ENCODE measurements at regions not wholly inside any gene's neighbourhood (a gene's known extent, or its start where the extent isn't known, plus 50 kb on each side); places are given as distances from the start of the nearest gene placed in this dataset.

GRCh38 chr20:51924509-51924908 is 122.2 kb upstream of the SALL4 start:
- TF ChIP-seq CTCF (IDR thresholded peaks at IDR 0.05; ENCODE audit: low read depth, low read length, missing input control) = no peak
- TF ChIP-seq, protein P1, sequence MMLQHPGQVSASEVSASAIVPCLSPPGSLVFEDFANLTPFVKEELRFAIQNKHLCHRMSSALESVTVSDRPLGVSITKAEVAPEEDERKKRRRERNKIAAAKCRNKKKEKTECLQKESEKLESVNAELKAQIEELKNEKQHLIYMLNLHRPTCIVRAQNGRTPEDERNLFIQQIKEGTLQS (IDR thresholded peaks at IDR 0.05) = no peak
- no peak for TF ChIP-seq HNF4A (conservative IDR thresholded peaks at IDR 0.05)
- TF ChIP-seq YY1 (IDR thresholded peaks at IDR 0.05) = no peak

Data from liver (tissue), 3 donors.